Kasumi-1 (cell line): ENCODE measurements at regions not wholly inside any gene's neighbourhood (a gene's known extent, or its start where the extent isn't known, plus 50 kb on each side); places are given as distances from the start of the nearest gene placed in this dataset.

ENCODE experiments used
- DNase-seq, 2 experiments: peaks; one replicate each; lab custom pipeline; 2025; lab: John Stamatoyannopoulos, UW

- no peak for DNase-seq
Observed at GRCh38 chr2:6354546-6354945, 511.2 kb downstream of the CMPK2 start.

GRCh38 chr2:6355886-6356761, 509.6 kb downstream of the CMPK2 start:
- no peak for DNase-seq

- no peak for DNase-seq
Observed at GRCh38 chr2:6358546-6358945, 507.2 kb downstream of the CMPK2 start.

- no peak for DNase-seq
Observed at GRCh38 chr2:6358985-6359384, 506.7 kb downstream of the CMPK2 start.

GRCh38 chr2:6359964-6360363, 505.7 kb downstream of the CMPK2 start:
- no peak for DNase-seq

GRCh38 chr2:6362671-6363450, 502.8 kb downstream of the CMPK2 start:
- DNase-seq = no peak

- DNase-seq = no peak
Observed at GRCh38 chr2:6368281-6368680, 497.4 kb downstream of the CMPK2 start.

- no peak for DNase-seq
Observed at GRCh38 chr2:6369266-6369665, 496.4 kb downstream of the CMPK2 start.

- DNase-seq = no peak
Observed at GRCh38 chr2:6370753-6371551, 494.8 kb downstream of the CMPK2 start.

- no peak for DNase-seq
Observed at GRCh38 chr2:6372317-6372901, 493.3 kb downstream of the CMPK2 start.

GRCh38 chr2:6381326-6381725, 484.4 kb downstream of the CMPK2 start:
- no peak for DNase-seq

- no peak for DNase-seq
Observed at GRCh38 chr2:6384341-6384740, 481.4 kb downstream of the CMPK2 start.

- no peak for DNase-seq
Observed at GRCh38 chr2:6392354-6392753, 473.4 kb downstream of the CMPK2 start.

GRCh38 chr2:6392966-6393365, 472.7 kb downstream of the CMPK2 start:
- no peak for DNase-seq

- no peak for DNase-seq
Observed at GRCh38 chr2:6393819-6394218, 471.9 kb downstream of the CMPK2 start.

GRCh38 chr2:6394276-6394675, 471.4 kb downstream of the CMPK2 start:
- no peak for DNase-seq

- DNase-seq = no peak
Observed at GRCh38 chr2:6398421-6398820, 467.3 kb downstream of the CMPK2 start.

GRCh38 chr2:6401301-6401700, 464.4 kb downstream of the CMPK2 start:
- DNase-seq = no peak

GRCh38 chr2:6408057-6408456, 457.6 kb downstream of the CMPK2 start:
- DNase-seq = no peak

- no peak for DNase-seq
Observed at GRCh38 chr2:6410313-6410712, 455.4 kb downstream of the CMPK2 start.

GRCh38 chr2:6412533-6413091, 453.1 kb downstream of the CMPK2 start:
- DNase-seq = no peak

- DNase-seq = no peak
Observed at GRCh38 chr2:6417050-6417449, 448.7 kb downstream of the CMPK2 start.
